HL-60 (cell line): ENCODE measurements at regions not wholly inside any gene's neighbourhood (a gene's known extent, or its start where the extent isn't known, plus 50 kb on each side); places are given as distances from the start of the nearest gene placed in this dataset.

ENCODE experiments used
- DNase-seq, 2 experiments: peaks; one replicate each; pipeline ENCODE4 v3.0.0-alpha.2; 2010 to 2020; ENCODE audit warnings: low read depth in 1 of 2, low spot score in 1 of 2
- H3K27ac ChIP-seq: fragments of 250-450 bp; sonication (Bioruptor Pico); replicated peaks from 2 replicates; pipeline ENCODE4 v1.5.1; 2020; ENCODE audit warnings: mild to moderate bottlenecking, moderate library complexity
- H3K27me3 ChIP-seq: fragments of 250-450 bp; sonication (Bioruptor Pico); 2 replicates; pipeline ENCODE4 v1.5.1; 2021; ENCODE audit warnings: mild to moderate bottlenecking, moderate library complexity; ENCODE audit not compliant: insufficient read depth, poor library complexity, severe bottlenecking
- H3K4me3 ChIP-seq: replicated peaks from 2 replicates; pipeline ENCODE4 v1.5.1; 2011; ENCODE audit warnings: mild to moderate bottlenecking, control low read depth, low read length; ENCODE audit not compliant: insufficient read depth
- CTCF ChIP-seq: IDR thresholded peaks from one replicate; pipeline ENCODE4 v1.5.1; 2011; ENCODE audit warnings: low read length, control low read depth, inconsistent platforms; ENCODE audit not compliant: insufficient read depth
- GABPA ChIP-seq: IDR thresholded peaks from 2 replicates; pipeline ENCODE4 v1.6.1; 2012; ENCODE audit warnings: low read depth
- POLR2AphosphoS5 ChIP-seq: IDR thresholded peaks from 2 replicates; pipeline ENCODE4 v1.6.1; 2012; ENCODE audit warnings: low read depth
- REST ChIP-seq: IDR thresholded peaks from 2 replicates; pipeline ENCODE4 v1.6.1; 2012; ENCODE audit warnings: low read depth; ENCODE audit not compliant: insufficient replicate concordance
- SPI1 ChIP-seq: IDR thresholded peaks from 2 replicates; pipeline ENCODE4 v1.6.1; 2012; ENCODE audit warnings: low read depth, mild to moderate bottlenecking, borderline replicate concordance

GRCh38 chr20:17816804-17817587 is 117.2 kb downstream of the BANF2 start:
- Histone ChIP-seq H3K4me3 (no peak overlapping the region), H3K27ac (no peak overlapping the region), H3K27me3 (no peaks in the 10 kb centered on the region)
- DNase-seq, result no peak
- TF ChIP-seq SPI1, result no peak
- TF ChIP-seq POLR2AphosphoS5, result no peak

- Histone ChIP-seq H3K27me3 (no peaks in the 10 kb centered on the region), H3K4me3 (no peak overlapping the region), H3K27ac (no peak overlapping the region)
- TF ChIP-seq CTCF (no peak), REST (no peak), POLR2AphosphoS5 (no peak), SPI1 (no peak), GABPA (no peak)
- no peak for DNase-seq
Observed at GRCh38 chr20:17811628-17811965, 111.8 kb downstream of the BANF2 start.

GRCh38 chr20:17810847-17811627 is 111.3 kb downstream of the BANF2 start:
- Histone ChIP-seq H3K4me3 (no peak overlapping the region), H3K27me3 (no peaks in the 10 kb centered on the region), H3K27ac (no peak overlapping the region)
- TF ChIP-seq CTCF, result no peak
- 0 out of 2 replicates have a peak, but pooled peaks have one; percentile 2 for TF ChIP-seq SPI1
- DNase-seq, result no peak

GRCh38 chr20:17810062-17810631 is 110.4 kb downstream of the BANF2 start:
- no peak for TF ChIP-seq POLR2AphosphoS5
- no peak for TF ChIP-seq CTCF
- TF ChIP-seq GABPA, result no peak
- no peak for TF ChIP-seq REST
- TF ChIP-seq SPI1, result no peak
- Histone ChIP-seq H3K27ac (no peak overlapping the region), H3K27me3 (no peaks in the 10 kb centered on the region), H3K4me3 (no peak overlapping the region)
- no peak for DNase-seq
